Lower leg skin (tissue), 4 donors: ENCODE measurements at regions not wholly inside any gene's neighbourhood (a gene's known extent, or its start where the extent isn't known, plus 50 kb on each side); places are given as distances from the start of the nearest gene placed in this dataset.

Experiments
- DNase-seq, 2 donors: peaks; one replicate each; pipeline ENCODE4 v3.0.0-alpha.2; 2019; ENCODE audit warnings: low spot score in 2 of 2
- H3K4me3 ChIP-seq: fragments of 200-600 bp; sonication (generic); 2 replicates; pipeline ENCODE4 v1.5.1; 2017; ENCODE audit warnings: mild to moderate bottlenecking, low read depth; ENCODE audit not compliant: poor library complexity, severe bottlenecking
- CTCF ChIP-seq, 3 donors: fragments of 450-650 bp; IDR thresholded peaks; one replicate each; pipeline ENCODE4 v1.5.1; 2016; ENCODE audit warnings: antibody characterized with exemption in 3 of 3, mild to moderate bottlenecking in 3 of 3, moderate library complexity in 2 of 3
- POLR2A ChIP-seq, 2 donors: fragments of 450-650 bp; IDR thresholded peaks; one replicate each; pipeline ENCODE4 v1.6.1; 2016 to 2017; ENCODE audit warnings: antibody characterized with exemption in 2 of 2, mild to moderate bottlenecking in 1 of 2, moderate library complexity in 1 of 2
- WGBS, 2 donors: methylation state at CpG; one replicate each; pipeline ENCODE4 v1.1.5; 2018; 5-methylcytosine and 5-hydroxymethylcytosine counted together
- intact Hi-C: fragments of 100-400 bp; cut with DNase I; formaldehyde crosslinking; loops from one replicate; pipeline ENCODE4 v1.15.0; 2023; ENCODE audit warnings: low total_unique reads

- no peak for DNase-seq
- WGBS, 2 donors, result 72 to 87% methylated on average over 4 of the region's 4 CpGs
- intact Hi-C loops, result no loop called here
- TF ChIP-seq CTCF (IDR thresholded peaks at IDR 0.05), result no peak
- no peak for TF ChIP-seq POLR2A (IDR thresholded peaks at IDR 0.05)
- H3K4me3 ChIP-seq, result no peak overlapping the region
Measured at GRCh38 chr1:230495076-230495475, 68.9 kb upstream of the PGBD5 start.

- WGBS, 2 donors, result 90 to 93% methylated on average over 1 of the region's 1 CpG
- TF ChIP-seq CTCF (IDR thresholded peaks at IDR 0.05), result no peak
- no peak for TF ChIP-seq POLR2A (IDR thresholded peaks at IDR 0.05)
- no peak overlapping the region for H3K4me3 ChIP-seq
- intact Hi-C loops, result no loop called here
- no peak for DNase-seq
Measured at GRCh38 chr1:230494514-230494913, 68.4 kb upstream of the PGBD5 start.

GRCh38 chr1:230494026-230494425 is 67.9 kb upstream of the PGBD5 start:
- no peak for DNase-seq
- intact Hi-C loops, result no loop called here
- H3K4me3 ChIP-seq, result no peak overlapping the region
- TF ChIP-seq POLR2A (IDR thresholded peaks at IDR 0.05), result no peak
- TF ChIP-seq CTCF (IDR thresholded peaks at IDR 0.05), result no peak
- 72 to 81% methylated on average over 1 of the region's 1 CpG for WGBS, 2 donors

GRCh38 chr1:230493264-230493663 is 67.1 kb upstream of the PGBD5 start:
- no peak for DNase-seq
- H3K4me3 ChIP-seq, result no peak overlapping the region
- intact Hi-C loops, result no loop called here
- WGBS, 2 donors, result 58 to 72% methylated on average over 3 of the region's 3 CpGs
- TF ChIP-seq POLR2A (IDR thresholded peaks at IDR 0.05), result no peak
- no peak for TF ChIP-seq CTCF (IDR thresholded peaks at IDR 0.05)

- intact Hi-C loops, result no loop called here
- TF ChIP-seq CTCF (IDR thresholded peaks at IDR 0.05) (no peak), POLR2A (IDR thresholded peaks at IDR 0.05) (no peak)
- H3K4me3 ChIP-seq, result no peak overlapping the region
- 93 to 100% methylated on average over 2 of the region's 2 CpGs for WGBS, 2 donors
- DNase-seq, result no peak
Measured at GRCh38 chr1:230490436-230490835, 64.3 kb upstream of the PGBD5 start.

GRCh38 chr1:230487773-230488428 is 61.8 kb upstream of the PGBD5 start:
- WGBS, 2 donors, result 71 to 78% methylated on average over 4 of the region's 4 CpGs
- intact Hi-C loops, result no loop called here
- TF ChIP-seq CTCF (IDR thresholded peaks at IDR 0.05) (no peak), POLR2A (IDR thresholded peaks at IDR 0.05) (no peak)
- DNase-seq, result no peak
- no peak overlapping the region for H3K4me3 ChIP-seq
